H1 (cell line): ENCODE measurements at regions not wholly inside any gene's neighbourhood (a gene's known extent, or its start where the extent isn't known, plus 50 kb on each side); places are given as distances from the start of the nearest gene placed in this dataset.

Source experiments
- CTCF ChIA-PET: fragments of 300-600 bp; sonication (Branson Sonifier 250); formaldehyde crosslinking; loops from one replicate; lab custom pipeline; 2021; ENCODE audit not compliant: partially characterized antibody; lab: Charles Lee
- POLR2A ChIA-PET: fragments of 300-600 bp; sonication (Branson Sonifier 250); formaldehyde crosslinking; loops from one replicate; lab custom pipeline; 2021; ENCODE audit warnings: inconsistent platforms; ENCODE audit not compliant: partially characterized antibody; lab: Charles Lee
- DNase-seq, 2 experiments: peaks; one replicate each; pipeline versions ENCODE4 v3.0.0 to v3.0.0-alpha.2; 2010 to 2022; ENCODE audit warnings: low spot score in 2 of 2, low read depth in 1 of 2, mixed read lengths in 1 of 2
- FAIRE-seq: peaks from 2 replicates; lab custom pipeline; 2011; peaks lifted over from hg19 to GRCh38; lab: Jason Lieb, UNC
- H2AFZ ChIP-seq: 2 replicates; pipeline ENCODE4 v1.8.1; 2012; ENCODE audit warnings: low read length, inconsistent platforms
- H2AK5ac ChIP-seq: 2 replicates; pipeline ENCODE4 v1.6.1; 2013; ENCODE audit warnings: low read depth, low read length
- H2BK120ac ChIP-seq: replicated peaks from 2 replicates; pipeline ENCODE3; 2013; ENCODE audit warnings: low read depth, low read length, inconsistent platforms
- H2BK12ac ChIP-seq: 2 replicates; pipeline ENCODE4 v1.6.1; 2013; ENCODE audit warnings: low read depth, low read length
- H2BK15ac ChIP-seq: 2 replicates; pipeline ENCODE4 v1.6.1; 2013; ENCODE audit warnings: low read length
- H2BK20ac ChIP-seq: 2 replicates; pipeline ENCODE4 v1.6.1; 2013; ENCODE audit warnings: low read length
- H2BK5ac ChIP-seq: 2 replicates; pipeline ENCODE4 v1.6.1; 2013; ENCODE audit warnings: low read depth, low read length
- H3K14ac ChIP-seq: 2 replicates; pipeline ENCODE4 v1.6.1; 2013; ENCODE audit warnings: inconsistent platforms; ENCODE audit not compliant: insufficient read length
- H3K18ac ChIP-seq: 2 replicates; pipeline ENCODE4 v1.6.1; 2013; ENCODE audit warnings: low read length; ENCODE audit errors: extremely low read depth
- H3K23ac ChIP-seq: 2 replicates; pipeline ENCODE4 v1.6.1; 2013; ENCODE audit warnings: inconsistent platforms; ENCODE audit not compliant: insufficient read length
- H3K23me2 ChIP-seq: 2 replicates; pipeline ENCODE4 v1.6.1; 2013; ENCODE audit warnings: low read depth, low read length
- H3K27ac ChIP-seq: 2 replicates; pipeline ENCODE4 v1.6.1; 2011; ENCODE audit warnings: low read depth, low read length, inconsistent platforms
- H3K27me3 ChIP-seq, 4 experiments: replicated peaks in 1 of 4; 1 replicate in 1 of 4; 2 replicates in 3 of 4; pipeline versions ENCODE4 v1.6.1 to v1.8.1; 2011 to 2013; ENCODE audit warnings: low read length in 3 of 4, mild to moderate bottlenecking in 3 of 4, inconsistent platforms in 2 of 4, mixed read lengths in 2 of 4, moderate library complexity in 1 of 4; ENCODE audit not compliant: control insufficient read depth in 3 of 4, insufficient read depth in 3 of 4; ENCODE audit errors: extremely low read depth in 1 of 4
- H3K36me3 ChIP-seq, 4 experiments: 2 replicates each; pipeline versions ENCODE4 v1.6.1 to v1.8.1; 2011 to 2013; ENCODE audit warnings: mild to moderate bottlenecking in 4 of 4, low read length in 3 of 4, moderate library complexity in 2 of 4, control low read depth in 1 of 4, inconsistent platforms in 1 of 4; ENCODE audit not compliant: insufficient read depth in 4 of 4, control insufficient read depth in 2 of 4
- H3K4ac ChIP-seq: replicated peaks from 2 replicates; pipeline ENCODE3; 2013; ENCODE audit warnings: low read length, low read depth, mixed read lengths, inconsistent platforms; ENCODE audit not compliant: insufficient read length
- H3K4me1 ChIP-seq, 4 experiments: replicated peaks in 1 of 4; 1 replicate in 1 of 4; 2 replicates in 3 of 4; pipeline versions ENCODE4 v1.6.1 to v1.8.1; 2011 to 2013; ENCODE audit warnings: low read length in 3 of 4, inconsistent platforms in 2 of 4, mixed read lengths in 1 of 4; ENCODE audit not compliant: insufficient read depth in 4 of 4, control insufficient read depth in 3 of 4
- H3K4me2 ChIP-seq, 2 experiments: 2 replicates each; pipeline versions ENCODE4 v1.6.1 to v1.8.1; 2011 to 2013; ENCODE audit warnings: low read depth in 2 of 2, low read length in 2 of 2, control low read depth in 1 of 2, inconsistent platforms in 1 of 2, mild to moderate bottlenecking in 1 of 2; ENCODE audit not compliant: insufficient read depth in 1 of 2
- H3K4me3 ChIP-seq, 4 experiments: fragments of 200-600, 300-600 bp in 1 of 4; sonication (generic), shearing (Covaris generic), sonication (Bioruptor Twin) in 1 of 4; 2 replicates each; pipeline versions ENCODE4 v1.5.1 to v1.8.1; 2011 to 2016; ENCODE audit warnings: low read length in 4 of 4, low read depth in 3 of 4, control low read depth in 2 of 4, inconsistent platforms in 2 of 4, mild to moderate bottlenecking in 2 of 4, mixed read lengths in 1 of 4, moderate library complexity in 1 of 4; ENCODE audit not compliant: insufficient read depth in 2 of 4; ENCODE audit errors: extremely low read depth in 1 of 4
- H3K56ac ChIP-seq: replicated peaks from 2 replicates; pipeline ENCODE3; 2013; ENCODE audit warnings: low read depth, mild to moderate bottlenecking, mixed read lengths, low read length, inconsistent platforms; ENCODE audit not compliant: insufficient read length
- H3K79me1 ChIP-seq: 2 replicates; pipeline ENCODE4 v1.6.1; 2013; ENCODE audit warnings: low read depth, low read length, control low read depth
- H3K79me2 ChIP-seq, 2 experiments: 2 replicates each; pipeline versions ENCODE4 v1.6.1 to v1.8.1; 2012 to 2013; ENCODE audit warnings: low read length in 2 of 2, mild to moderate bottlenecking in 2 of 2, inconsistent platforms in 1 of 2; ENCODE audit not compliant: insufficient read depth in 2 of 2, control insufficient read depth in 1 of 2
- H3K9ac ChIP-seq, 4 experiments: replicated peaks in 1 of 4; 1 replicate in 1 of 4; 2 replicates in 3 of 4; pipeline versions ENCODE4 v1.6.1 to v1.8.1; 2011 to 2013; ENCODE audit warnings: low read depth in 3 of 4, low read length in 3 of 4, control low read depth in 2 of 4, mild to moderate bottlenecking in 2 of 4, moderate library complexity in 2 of 4, inconsistent platforms in 1 of 4; ENCODE audit errors: extremely low read depth in 1 of 4
- H3K9me3 ChIP-seq, 2 experiments: 2 replicates each; pipeline versions ENCODE4 v1.6.1 to v1.8.1; 2012 to 2013; ENCODE audit warnings: mild to moderate bottlenecking in 2 of 2, moderate library complexity in 2 of 2, control low read depth in 1 of 2, inconsistent platforms in 1 of 2, low read depth in 1 of 2, low read length in 1 of 2, mixed read lengths in 1 of 2; ENCODE audit not compliant: insufficient read depth in 2 of 2
- H4K20me1 ChIP-seq, 2 experiments: replicated peaks in 1 of 2; 2 replicates each; pipeline versions ENCODE3 to v1.8.1; 2011 to 2013; ENCODE audit warnings: inconsistent platforms in 2 of 2, low read length in 2 of 2, mild to moderate bottlenecking in 1 of 2; ENCODE audit not compliant: insufficient read depth in 2 of 2, control insufficient read depth in 1 of 2
- H4K5ac ChIP-seq: 2 replicates; pipeline ENCODE4 v1.6.1; 2013; ENCODE audit warnings: low read length, low read depth, mixed read lengths, inconsistent platforms; ENCODE audit not compliant: insufficient read length
- H4K8ac ChIP-seq: 2 replicates; pipeline ENCODE4 v1.8.0; 2013; ENCODE audit warnings: mild to moderate bottlenecking, moderate library complexity, low read length, inconsistent platforms; ENCODE audit not compliant: insufficient read depth; ENCODE audit errors: extremely low read depth
- H4K91ac ChIP-seq: replicated peaks from 2 replicates; pipeline ENCODE3; 2013; ENCODE audit warnings: low read length, mixed read lengths, inconsistent platforms; ENCODE audit not compliant: insufficient read length
- CREB1 ChIP-seq: IDR thresholded peaks from 2 replicates; pipeline ENCODE4 v1.6.1; 2012; ENCODE audit warnings: inconsistent platforms
- CTBP2 ChIP-seq: IDR thresholded peaks from 2 replicates; pipeline ENCODE4 v1.7.0; 2011; ENCODE audit warnings: borderline replicate concordance, mild to moderate bottlenecking, moderate library complexity, mixed read lengths, low read length; ENCODE audit not compliant: insufficient read depth, insufficient read length
- EP300 ChIP-seq, 2 experiments: IDR thresholded peaks; 1 replicate in 1 of 2; 2 replicates in 1 of 2; pipeline ENCODE4 v1.6.1; 2011 to 2012; ENCODE audit warnings: low read depth in 2 of 2, low read length in 2 of 2, mild to moderate bottlenecking in 2 of 2, borderline replicate concordance in 1 of 2, inconsistent platforms in 1 of 2, moderate library complexity in 1 of 2
- FOSL1 ChIP-seq: IDR thresholded peaks from 2 replicates; pipeline ENCODE4 v1.6.1; 2011; ENCODE audit warnings: mild to moderate bottlenecking, low read depth, low read length, moderate library complexity; ENCODE audit not compliant: insufficient read depth
- GTF2F1 ChIP-seq: IDR thresholded peaks from 2 replicates; pipeline ENCODE4 v1.6.1; 2012; ENCODE audit warnings: low read depth, low read length, improper control_type of control experiment, borderline replicate concordance
- MAFK ChIP-seq: IDR thresholded peaks from 2 replicates; pipeline ENCODE4 v1.6.1; 2012; ENCODE audit warnings: low read depth, mild to moderate bottlenecking, improper control_type of control experiment, low read length
- POLR2A ChIP-seq, 2 experiments: IDR thresholded peaks; 1 replicate in 1 of 2; 2 replicates in 1 of 2; pipeline ENCODE4 v1.6.1; 2011; ENCODE audit warnings: low read depth in 2 of 2, low read length in 2 of 2, mild to moderate bottlenecking in 2 of 2; ENCODE audit errors: control extremely low read depth in 1 of 2
- POLR2AphosphoS5 ChIP-seq: IDR thresholded peaks from 2 replicates; pipeline ENCODE4 v1.6.1; 2011; ENCODE audit warnings: low read depth, low read length
- SP4 ChIP-seq: IDR thresholded peaks from 2 replicates; pipeline ENCODE4 v1.6.1; 2012; ENCODE audit warnings: low read length, inconsistent platforms
- WGBS, 2 experiments: shearing (Covaris generic) in 1 of 2; methylation state at CpG; one replicate each; pipeline versions ENCODE4 v1.1.6 to v1.1.7; 2013 to 2015; ENCODE audit warnings: low lambda C conversion rate in 2 of 2, mixed read lengths in 2 of 2, inconsistent platforms in 1 of 2, low coverage in 1 of 2, missing lambda C conversion rate in 1 of 2; ENCODE audit not compliant: insufficient replicate concordance in 2 of 2, insufficient coverage in 1 of 2, insufficient read length in 1 of 2; ENCODE audit errors: extremely low coverage in 1 of 2, missing lambda C conversion rate in 1 of 2; 5-methylcytosine and 5-hydroxymethylcytosine counted together
- TF ChIP-seq, protein P1 (sequence below): IDR thresholded peaks from 2 replicates; pipeline ENCODE4 v1.6.1; 2011; ENCODE audit warnings: low read depth, mild to moderate bottlenecking, low read length; ENCODE audit not compliant: insufficient read depth
- TF ChIP-seq, protein P2 (sequence below): IDR thresholded peaks from 2 replicates; pipeline ENCODE4 v1.6.1; 2012; ENCODE audit warnings: inconsistent platforms
- TF ChIP-seq, protein P3 (sequence below): IDR thresholded peaks from 2 replicates; pipeline ENCODE4 v1.6.1; 2012; ENCODE audit warnings: low read length, inconsistent platforms

DNA sequence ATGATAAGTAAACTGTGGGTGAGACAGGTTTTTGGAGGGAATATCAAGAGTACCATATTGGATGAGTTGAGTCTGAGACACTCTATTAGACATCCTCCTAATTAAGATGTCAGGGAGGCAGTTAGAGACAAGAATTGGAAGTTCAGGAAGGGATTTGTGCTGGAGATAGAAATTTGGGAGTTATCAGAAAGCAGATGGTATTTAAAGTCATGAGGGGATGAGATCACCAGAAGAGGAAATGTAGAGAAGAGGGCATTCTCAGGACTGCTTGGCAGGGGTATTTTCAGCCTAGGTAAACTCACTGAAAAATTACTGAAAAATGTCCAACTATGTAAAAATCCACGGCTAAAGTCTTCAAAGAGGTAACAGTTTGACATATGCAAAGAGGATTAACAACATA is 161.6 kb upstream of the PGRMC2 start:
- Histone ChIP-seq H4K20me1 (no peaks in the 10 kb centered on the region), H3K18ac (no peak overlapping the region), H3K27ac (no peak overlapping the region), H3K9me3 (no peaks in the 10 kb centered on the region), H3K4me3 (no peak overlapping the region), H2AFZ (no peak overlapping the region), H3K4me1 (no peaks in the 10 kb centered on the region), H2BK120ac (no peak overlapping the region), H2BK20ac (no peak overlapping the region), H2BK12ac (no peak overlapping the region), H4K5ac (no peak overlapping the region), H3K9ac (no peak overlapping the region), H3K4me2 (no peak overlapping the region), H4K91ac (no peak overlapping the region), H3K79me1 (no peaks in the 10 kb centered on the region), H2BK15ac (no peak overlapping the region), H2AK5ac (no peak overlapping the region), H3K4ac (no peak overlapping the region), H3K56ac (no peak overlapping the region), H2BK5ac (no peak overlapping the region), H3K27me3 (no peaks in the 10 kb centered on the region), H4K8ac (no peak overlapping the region), H3K23ac (no peak overlapping the region), H3K14ac (no peak overlapping the region), H3K36me3 (no peaks in the 10 kb centered on the region), H3K23me2 (no peaks in the 10 kb centered on the region; the same call in 1 of the 2 replicates), H3K79me2 (no peaks in the 10 kb centered on the region)
- WGBS, 2 experiments = 92% methylated on average over 1 of the region's 1 CpG; no CpG with 5 or more reads in 1 of the 2 experiments
- FAIRE-seq (no peak), DNase-seq (no peak)
- POLR2A ChIA-PET = interaction anchor here (0.7 kb wide), 1 partner anchor 643 kb away, joined by 3 read pairs; no protein-coding TSS in a partner anchor
- CTCF ChIA-PET = interaction anchor here (0.7 to 1.6 kb wide), 3 partner anchors 10 to 13 kb away, joined by 3 to 4 read pairs (median 3); no protein-coding TSS in a partner anchor
- TF ChIP-seq MAFK = no peak
- TF ChIP-seq GTF2F1 = no peak
- no peak for TF ChIP-seq CTBP2
- no peak for TF ChIP-seq POLR2AphosphoS5
- TF ChIP-seq, protein P1, sequence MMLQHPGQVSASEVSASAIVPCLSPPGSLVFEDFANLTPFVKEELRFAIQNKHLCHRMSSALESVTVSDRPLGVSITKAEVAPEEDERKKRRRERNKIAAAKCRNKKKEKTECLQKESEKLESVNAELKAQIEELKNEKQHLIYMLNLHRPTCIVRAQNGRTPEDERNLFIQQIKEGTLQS = no peak
- TF ChIP-seq, protein P2, sequence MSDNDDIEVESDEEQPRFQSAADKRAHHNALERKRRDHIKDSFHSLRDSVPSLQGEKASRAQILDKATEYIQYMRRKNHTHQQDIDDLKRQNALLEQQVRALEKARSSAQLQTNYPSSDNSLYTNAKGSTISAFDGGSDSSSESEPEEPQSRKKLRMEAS = no peak
- no peak for TF ChIP-seq FOSL1
- TF ChIP-seq POLR2A (IDR thresholded peaks at IDR 0.05; ENCODE audit: control extremely low read depth in 1 of 2, low read depth in 2 of 2, low read length in 2 of 2) = no peak
- TF ChIP-seq, protein P3, sequence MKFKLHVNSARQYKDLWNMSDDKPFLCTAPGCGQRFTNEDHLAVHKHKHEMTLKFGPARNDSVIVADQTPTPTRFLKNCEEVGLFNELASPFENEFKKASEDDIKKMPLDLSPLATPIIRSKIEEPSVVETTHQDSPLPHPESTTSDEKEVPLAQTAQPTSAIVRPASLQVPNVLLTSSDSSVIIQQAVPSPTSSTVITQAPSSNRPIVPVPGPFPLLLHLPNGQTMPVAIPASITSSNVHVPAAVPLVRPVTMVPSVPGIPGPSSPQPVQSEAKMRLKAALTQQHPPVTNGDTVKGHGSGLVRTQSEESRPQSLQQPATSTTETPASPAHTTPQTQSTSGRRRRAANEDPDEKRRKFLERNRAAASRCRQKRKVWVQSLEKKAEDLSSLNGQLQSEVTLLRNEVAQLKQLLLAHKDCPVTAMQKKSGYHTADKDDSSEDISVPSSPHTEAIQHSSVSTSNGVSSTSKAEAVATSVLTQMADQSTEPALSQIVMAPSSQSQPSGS = no peak
- TF ChIP-seq EP300 (IDR thresholded peaks at IDR 0.05; ENCODE audit: borderline replicate concordance in 1 of 2, low read depth in 2 of 2, low read length in 2 of 2) = no peak
- TF ChIP-seq CREB1 = no peak
- TF ChIP-seq SP4 = no peak
